ENCODE measurements at regions not wholly inside any gene's neighbourhood (a gene's known extent, or its start where the extent isn't known, plus 50 kb on each side); places are given as distances from the start of the nearest gene placed in this dataset.

GRCh38 chr16:54231919-54232318 is 54.7 kb downstream of the IRX3 start:
- Histone ChIP-seq H3K27ac (no peak overlapping the region), H3K4me3 (no peak overlapping the region), H3K27me3 (no peaks in the 10 kb centered on the region), H3K9me3 (no peaks in the 10 kb centered on the region), H3K36me3 (ENCODE audit: low read depth, missing control alignments) (no peaks in the 10 kb centered on the region), H3K4me1 (peaks cover 4% of the 10 kb centered on the region)
- WGBS, 2 donors: 44 to 76% methylated on average over 4 of the region's 4 CpGs
- DNase-seq: no peak
- no peak for TF ChIP-seq CTCF (IDR thresholded peaks at IDR 0.05)
- TF ChIP-seq POLR2A (IDR thresholded peaks at IDR 0.05): no peak
- intact Hi-C loops (cut with DNase I; ENCODE audit: low total_unique reads): no loop called here

- Histone ChIP-seq H3K27ac (no peak overlapping the region), H3K9me3 (no peaks in the 10 kb centered on the region), H3K4me1 (peaks cover 4% of the 10 kb centered on the region), H3K36me3 (ENCODE audit: low read depth, missing control alignments) (no peaks in the 10 kb centered on the region), H3K4me3 (no peak overlapping the region), H3K27me3 (no peaks in the 10 kb centered on the region)
- TF ChIP-seq CTCF (IDR thresholded peaks at IDR 0.05): no peak
- TF ChIP-seq POLR2A (IDR thresholded peaks at IDR 0.05): no peak
- 55 to 60% methylated on average over 1 of the region's 1 CpG for WGBS, 2 donors
- DNase-seq: no peak
- intact Hi-C loops (cut with DNase I; ENCODE audit: low total_unique reads): no loop called here
Observed at GRCh38 chr16:54231336-54231735, 55.3 kb downstream of the IRX3 start.

DNA sequence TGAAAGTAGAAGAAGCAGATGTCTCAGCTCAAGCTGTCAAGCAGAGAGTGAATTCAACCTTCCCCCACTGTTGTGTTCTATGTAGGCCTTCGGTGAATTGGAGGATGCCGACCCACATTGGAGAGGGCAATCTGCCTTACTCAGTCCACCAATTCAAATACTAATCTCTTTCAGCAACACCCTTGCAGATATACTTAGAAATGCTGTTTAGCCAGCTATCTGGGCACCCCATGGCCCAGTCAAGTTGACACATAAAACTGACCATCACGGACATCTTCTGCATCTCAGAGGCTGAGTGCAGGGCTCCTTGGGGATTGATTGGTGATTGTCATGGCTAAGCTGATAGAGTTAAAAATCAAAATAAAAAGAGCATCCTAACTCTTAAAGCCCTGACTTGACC is 58.3 kb downstream of the IRX3 start:
- Histone ChIP-seq H3K27me3 (no peaks in the 10 kb centered on the region), H3K36me3 (ENCODE audit: low read depth, missing control alignments) (no peaks in the 10 kb centered on the region), H3K4me1 (no peaks in the 10 kb centered on the region), H3K4me3 (no peak overlapping the region), H3K9me3 (no peaks in the 10 kb centered on the region), H3K27ac (no peak overlapping the region)
- intact Hi-C loops (cut with DNase I; ENCODE audit: low total_unique reads): no loop called here
- TF ChIP-seq CTCF (IDR thresholded peaks at IDR 0.05) (no peak), POLR2A (IDR thresholded peaks at IDR 0.05) (no peak)
- no peak for DNase-seq
- 93 to 99% methylated on average over 3 of the region's 3 CpGs for WGBS, 2 donors

DNA sequence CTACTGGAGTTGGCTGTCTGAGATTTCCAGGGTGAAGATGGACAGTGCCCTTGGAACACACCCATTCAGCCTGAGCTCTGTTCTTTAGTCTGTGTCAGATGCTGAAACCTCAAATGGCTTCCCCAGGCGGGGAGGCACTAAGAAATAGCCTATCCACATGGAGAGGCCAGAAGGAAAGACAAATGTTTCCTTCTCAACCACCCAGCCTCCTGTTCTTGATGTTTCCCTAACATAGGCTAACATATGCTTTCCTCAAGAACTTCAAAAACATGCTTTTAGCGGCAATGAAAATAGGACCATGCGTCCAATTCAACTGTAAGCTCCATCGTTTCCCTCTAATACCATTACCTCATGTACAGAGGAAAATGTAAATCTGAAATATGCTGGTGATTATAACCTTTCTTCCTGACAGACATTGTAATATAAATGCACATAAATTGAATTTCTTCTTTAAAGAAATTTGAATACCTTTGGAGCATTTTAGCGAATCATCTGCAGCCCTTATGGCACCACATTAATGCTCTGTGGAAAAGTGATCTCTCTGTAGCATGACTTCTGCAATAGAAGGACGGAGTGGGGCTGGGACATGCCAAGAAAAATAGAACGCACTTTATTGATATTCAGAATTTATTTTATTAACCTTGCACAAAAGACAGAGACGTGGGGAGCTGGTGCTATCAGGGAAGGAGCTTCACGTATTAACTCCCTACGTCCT is 60.1 kb downstream of the IRX3 start:
- TF ChIP-seq POLR2A (IDR thresholded peaks at IDR 0.05) (no peak), CTCF (IDR thresholded peaks at IDR 0.05) (no peak)
- H3K27me3 ChIP-seq: no peaks in the 10 kb centered on the region
- 78 to 79% methylated on average over 10 of the region's 10 CpGs for WGBS, 2 donors
- intact Hi-C loops (cut with DNase I; ENCODE audit: low total_unique reads): no loop called here
- no peaks in the 10 kb centered on the region for H3K9me3 ChIP-seq
- no peak for DNase-seq
- no peaks in the 10 kb centered on the region for H3K4me1 ChIP-seq
- no peaks in the 10 kb centered on the region for H3K36me3 ChIP-seq (ENCODE audit: low read depth, missing control alignments)
- no peak overlapping the region for H3K27ac ChIP-seq
- no peak overlapping the region for H3K4me3 ChIP-seq

DNA sequence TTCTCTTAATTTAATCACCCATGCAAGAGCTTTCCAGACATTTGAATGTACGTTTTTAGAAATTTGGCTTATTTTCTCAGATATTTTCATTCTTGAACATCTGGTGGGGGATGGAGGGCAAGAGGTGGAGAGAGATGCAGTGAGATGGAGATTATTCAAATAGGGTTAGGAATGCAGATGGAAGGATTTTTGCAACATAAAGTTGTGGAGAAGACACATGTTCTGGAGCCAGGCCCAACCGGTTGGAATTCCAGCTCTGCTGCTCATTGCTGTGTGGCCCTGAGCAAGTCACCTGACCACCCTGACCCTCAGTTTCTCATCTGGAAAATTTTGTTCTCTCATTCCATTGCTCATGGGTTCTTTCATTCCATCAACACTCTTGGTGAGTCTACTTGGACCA is 66.9 kb downstream of the IRX3 start:
- H3K4me3 ChIP-seq: no peak overlapping the region
- WGBS, 2 donors: 66 to 70% methylated on average over 2 of the region's 2 CpGs
- H3K36me3 ChIP-seq (ENCODE audit: low read depth, missing control alignments): no peaks in the 10 kb centered on the region
- no peaks in the 10 kb centered on the region for H3K9me3 ChIP-seq
- H3K4me1 ChIP-seq: no peaks in the 10 kb centered on the region
- TF ChIP-seq POLR2A (IDR thresholded peaks at IDR 0.05) (no peak), CTCF (IDR thresholded peaks at IDR 0.05) (no peak)
- H3K27ac ChIP-seq: no peak overlapping the region
- no peaks in the 10 kb centered on the region for H3K27me3 ChIP-seq
- DNase-seq: no peak
- intact Hi-C loops (cut with DNase I; ENCODE audit: low total_unique reads): no loop called here
